Hematopoietic multipotent progenitor cell treated with erythropoietin and hydrocortisone succinate and interleukin-3 and kit ligand, for 8 days (in vitro differentiated cells): ENCODE measurements at regions not wholly inside any gene's neighbourhood (a gene's known extent, or its start where the extent isn't known, plus 50 kb on each side); places are given as distances from the start of the nearest gene placed in this dataset.
A peak's percentile ranks its signal among the peaks of the same experiment; 100 is the strongest.

Source experiments
- DNase-seq: peaks from one replicate; pipeline ENCODE4 v3.0.0-alpha.2; 2015

DNA sequence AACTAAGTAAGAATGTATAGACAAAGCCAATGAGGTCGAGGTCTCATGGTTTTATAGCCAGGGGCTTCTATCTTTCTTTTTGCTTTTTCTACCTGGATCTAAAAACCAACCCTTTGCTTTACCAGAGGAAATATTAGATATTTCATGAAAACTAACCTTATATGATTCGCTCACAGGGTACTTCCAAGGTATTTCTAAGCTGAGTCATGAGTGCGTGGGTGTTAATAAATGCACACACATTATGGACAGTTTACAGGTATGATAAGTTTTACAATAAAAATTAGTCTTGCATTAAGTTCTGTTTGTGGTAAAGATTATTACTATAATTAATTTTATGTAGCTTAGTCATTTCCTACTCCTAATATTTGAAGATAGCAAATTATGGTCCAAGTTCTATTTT is 217.2 kb downstream of the CHRM3 start:
- no peak for DNase-seq

- no peak for DNase-seq
These were observed 220.6 kb downstream of the CHRM3 start for GRCh38 chr1:239606850-239607400.

DNA sequence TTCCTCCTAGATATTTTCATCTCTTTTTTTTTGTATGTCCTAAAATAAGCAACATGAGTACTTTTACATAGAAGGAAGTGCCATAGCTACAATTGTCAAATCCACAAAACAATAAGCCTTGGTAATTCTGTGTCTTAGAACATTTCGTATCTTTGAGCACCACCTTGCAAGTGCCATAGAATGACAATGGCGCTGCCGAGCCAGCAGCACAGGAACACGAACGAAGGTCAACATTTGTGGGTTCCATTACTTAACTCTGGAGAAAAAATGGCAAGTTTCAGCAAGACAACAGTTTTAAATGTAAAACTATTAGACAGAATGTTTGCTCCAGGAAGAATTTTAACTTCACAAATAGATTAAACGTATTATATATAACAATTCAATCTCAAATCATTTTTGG is 222.1 kb downstream of the CHRM3 start:
- no peak for DNase-seq

- no peak for DNase-seq
These were observed 226.0 kb downstream of the CHRM3 start for GRCh38 chr1:239612379-239612778.

- no peak for DNase-seq
These were observed 230.3 kb downstream of the CHRM3 start for GRCh38 chr1:239616673-239617072.

DNA sequence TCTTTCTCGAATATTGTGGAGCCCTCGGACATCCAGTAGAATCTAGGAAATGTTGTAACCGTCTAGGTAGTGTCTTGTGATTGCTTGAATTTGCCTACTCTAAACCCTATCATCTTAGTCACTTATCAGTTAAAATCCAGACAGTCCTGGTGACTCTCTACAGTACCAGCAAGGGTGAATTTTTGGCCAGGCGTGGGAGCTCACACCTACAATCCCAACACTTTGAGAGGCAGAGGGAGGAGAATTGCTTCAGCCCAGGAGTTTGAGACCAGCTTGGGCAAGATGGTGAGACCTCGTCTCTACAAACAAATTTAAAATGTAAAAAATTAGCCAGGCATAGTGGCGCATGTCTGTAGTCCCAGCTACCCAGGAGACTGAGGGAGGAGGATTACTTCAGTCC is 230.9 kb downstream of the CHRM3 start:
- DNase-seq, result no peak

GRCh38 chr1:239617731-239618130 is 231.4 kb downstream of the CHRM3 start:
- DNase-seq, result no peak

DNA sequence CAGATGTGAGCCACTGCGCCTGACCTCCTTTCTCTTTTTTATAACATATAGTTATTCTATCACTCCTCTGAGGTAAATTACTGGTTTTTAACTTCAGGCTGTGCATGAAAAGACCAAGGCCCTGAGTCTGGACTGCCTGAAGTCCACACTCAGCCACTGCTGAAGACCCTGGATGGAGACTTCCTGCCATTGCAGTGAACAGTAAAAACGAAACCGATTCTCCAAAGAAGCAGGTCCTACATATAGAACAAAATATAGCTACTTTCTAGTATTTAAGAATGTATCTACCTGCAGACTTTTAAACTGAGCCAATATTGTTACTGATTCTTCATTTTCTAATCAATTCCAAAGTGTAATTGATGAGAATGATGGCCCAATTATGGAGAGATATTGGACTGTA is 232.8 kb downstream of the CHRM3 start:
- DNase-seq, result no peak

GRCh38 chr1:239630767-239631166 is 244.4 kb downstream of the CHRM3 start:
- no peak for DNase-seq

GRCh38 chr1:239633432-239633831 is 247.1 kb downstream of the CHRM3 start:
- DNase-seq, result no peak

DNA sequence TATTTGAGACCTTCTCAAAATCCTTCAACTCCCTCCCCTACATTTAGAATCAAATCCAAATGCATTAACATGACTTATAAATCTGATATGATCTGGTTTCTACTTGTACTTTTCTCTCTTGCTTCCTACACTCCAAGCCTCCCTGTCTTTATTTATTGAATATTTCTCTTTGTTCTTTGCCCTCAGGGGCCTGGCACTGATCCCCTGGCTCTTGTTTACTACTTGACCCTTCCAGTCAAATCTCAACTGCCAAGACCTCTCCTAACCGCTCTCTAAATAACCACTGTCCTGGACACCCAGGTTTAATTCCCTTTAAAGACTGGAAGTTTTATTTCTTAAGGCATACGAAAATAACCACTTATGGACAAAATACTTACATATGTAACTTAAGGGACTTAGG is 248.9 kb downstream of the CHRM3 start:
- no peak for DNase-seq

- no peak for DNase-seq
These were observed 250.0 kb downstream of the CHRM3 start for GRCh38 chr1:239636347-239636746.

DNA sequence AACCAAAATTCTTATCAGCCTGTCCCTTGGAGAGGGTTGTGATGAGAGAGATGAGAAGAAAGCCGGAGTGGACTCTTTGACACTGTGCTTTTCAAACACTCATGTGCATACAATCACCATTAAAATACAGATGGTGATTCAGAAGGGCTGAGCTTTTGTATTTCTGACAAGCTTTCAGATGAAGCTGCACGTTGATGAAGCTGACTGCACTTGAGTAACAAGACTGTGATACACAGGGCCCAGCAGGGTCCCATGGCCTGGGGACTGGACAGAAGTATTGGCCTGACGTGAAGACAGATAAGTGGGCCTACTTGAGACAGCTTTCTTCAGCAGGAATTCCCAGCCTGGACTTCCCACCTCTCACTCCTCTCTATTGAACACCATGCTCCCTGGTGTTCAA is 258.2 kb downstream of the CHRM3 start:
- DNase-seq, result no peak

- DNase-seq, result no peak
These were observed 260.7 kb downstream of the CHRM3 start for GRCh38 chr1:239647045-239647444.

- DNase-seq, result no peak
These were observed 261.7 kb downstream of the CHRM3 start for GRCh38 chr1:239647964-239648632.

- DNase-seq, result no peak
These were observed 268.7 kb downstream of the CHRM3 start for GRCh38 chr1:239655023-239655422.

DNA sequence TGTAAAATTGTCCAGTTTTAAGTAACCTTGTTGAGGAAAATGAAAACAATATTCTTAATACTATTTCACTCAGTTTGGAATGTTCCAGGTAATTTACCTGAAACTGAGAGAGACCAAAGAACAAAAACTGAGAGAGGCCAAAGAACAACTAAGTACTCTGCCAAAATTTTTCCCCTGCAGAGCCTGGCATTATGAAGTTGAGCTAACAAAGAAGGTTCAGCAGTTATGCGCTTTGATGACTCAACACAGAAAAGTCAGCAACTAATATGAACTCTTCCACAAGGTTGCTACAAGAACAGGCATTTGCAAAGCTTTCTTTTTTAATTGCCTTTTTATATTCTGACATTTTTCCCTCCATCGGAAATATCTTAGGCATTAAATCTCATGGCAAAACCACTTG is 270.9 kb downstream of the CHRM3 start:
- DNase-seq, result no peak

GRCh38 chr1:239662950-239663349 is 276.6 kb downstream of the CHRM3 start:
- DNase-seq, result no peak

DNA sequence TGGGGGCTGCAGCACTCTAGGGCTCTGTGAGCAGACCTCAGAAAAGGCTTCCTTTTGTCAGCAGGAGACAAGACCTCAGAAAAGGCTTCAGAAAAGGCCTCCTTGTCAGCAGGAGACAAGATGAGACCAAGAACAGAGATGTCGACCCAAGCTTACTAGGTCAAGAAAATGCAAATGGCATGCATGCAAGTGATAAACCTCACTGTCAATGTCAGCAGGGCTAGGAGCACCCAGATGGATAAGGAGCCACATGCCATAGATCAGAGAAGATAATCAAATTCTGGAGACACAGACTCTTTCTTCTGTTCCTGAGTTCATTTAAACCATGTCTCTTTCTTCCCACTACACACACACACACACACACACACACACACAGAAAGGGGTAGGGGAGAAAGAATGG is 285.9 kb downstream of the CHRM3 start:
- DNase-seq, result no peak

- no peak for DNase-seq
These were observed 289.4 kb downstream of the CHRM3 start for GRCh38 chr1:239675735-239676134.

GRCh38 chr1:239676522-239677273 is 290.3 kb downstream of the CHRM3 start:
- peak; percentile 7 for DNase-seq

- peak; percentile 6 for DNase-seq
These were observed 291.0 kb downstream of the CHRM3 start for GRCh38 chr1:239677362-239677761.

GRCh38 chr1:239678181-239678580 is 291.8 kb downstream of the CHRM3 start:
- no peak for DNase-seq

DNA sequence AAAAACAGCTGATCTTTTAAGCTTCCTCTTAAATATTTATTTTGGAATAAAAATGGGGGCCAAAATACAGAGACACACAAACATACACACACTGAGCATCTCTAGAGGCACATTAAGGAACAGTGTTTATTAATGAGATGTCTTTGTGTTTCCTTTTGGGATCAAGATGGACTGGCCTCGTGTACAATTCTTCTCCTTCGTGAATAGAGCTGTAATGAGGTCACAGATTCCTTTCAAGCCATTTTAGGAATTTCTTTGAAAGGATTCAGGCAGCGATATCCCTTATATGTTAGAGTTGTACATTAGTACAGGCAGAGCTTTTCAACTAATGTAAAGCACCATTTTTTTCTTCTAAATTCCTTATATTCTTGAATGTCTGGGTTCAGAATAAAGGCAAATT is 295.7 kb downstream of the CHRM3 start:
- DNase-seq, result no peak

GRCh38 chr1:239682960-239683359 is 296.6 kb downstream of the CHRM3 start:
- no peak for DNase-seq
